GM23338 (cell line): ENCODE measurements at regions not wholly inside any gene's neighbourhood (a gene's known extent, or its start where the extent isn't known, plus 50 kb on each side); places are given as distances from the start of the nearest gene placed in this dataset.

ENCODE experiments used
- ATAC-seq: fragments of 200-7000 bp; cut with Tn5 transposase; 3 replicates; pipeline ENCODE4 v1.9.1; 2020
- DNase-seq: peaks from one replicate; pipeline ENCODE4 v3.0.0-alpha.2; 2015; ENCODE audit warnings: low spot score
- H2AFZ ChIP-seq: fragments of 200-600 bp; sonication (generic); 2 replicates; pipeline ENCODE4 v1.8.0; 2016; ENCODE audit warnings: antibody characterized with exemption, mild to moderate bottlenecking, moderate library complexity
- H3F3A ChIP-seq: fragments of 200-600 bp; sonication (generic); replicated peaks from 2 replicates; pipeline ENCODE4 v1.8.0; 2017; ENCODE audit warnings: antibody characterized with exemption, mixed run types, low read depth
- H3K27ac ChIP-seq: fragments of 200-600 bp; sonication (generic); 2 replicates; pipeline ENCODE4 v1.6.1; 2016; ENCODE audit warnings: low read depth
- H3K27me3 ChIP-seq: fragments of 200-600 bp; sonication (generic); 2 replicates; pipeline ENCODE4 v1.8.0; 2016; ENCODE audit warnings: mild to moderate bottlenecking, mixed run types, moderate library complexity; ENCODE audit not compliant: insufficient read depth
- H3K36me3 ChIP-seq: fragments of 200-600 bp; sonication (generic); 2 replicates; pipeline ENCODE4 v1.8.0; 2016; ENCODE audit warnings: mild to moderate bottlenecking; ENCODE audit not compliant: insufficient read depth
- H3K4me1 ChIP-seq: fragments of 200-600 bp; sonication (generic); 2 replicates; pipeline ENCODE4 v1.8.0; 2016; ENCODE audit warnings: mild to moderate bottlenecking, moderate library complexity; ENCODE audit not compliant: insufficient read depth
- H3K4me2 ChIP-seq: fragments of 200-600 bp; sonication (generic); 2 replicates; pipeline ENCODE4 v1.7.1; 2017; ENCODE audit warnings: mixed run types
- H3K4me3 ChIP-seq: fragments of 200-600 bp; sonication (generic); 2 replicates; pipeline ENCODE4 v1.6.1; 2016; ENCODE audit warnings: mixed run types
- H3K79me2 ChIP-seq: fragments of 200-600 bp; sonication (generic); replicated peaks from 2 replicates; pipeline ENCODE4 v1.8.0; 2017; ENCODE audit warnings: mild to moderate bottlenecking; ENCODE audit not compliant: insufficient read depth
- H3K9me2 ChIP-seq: fragments of 200-600 bp; sonication (generic); 2 replicates; pipeline ENCODE4 v1.8.0; 2017; ENCODE audit not compliant: insufficient read depth
- H4K20me1 ChIP-seq: fragments of 200-600 bp; sonication (generic); replicated peaks from 2 replicates; pipeline ENCODE4 v1.8.0; 2017; ENCODE audit warnings: mild to moderate bottlenecking; ENCODE audit not compliant: insufficient read depth
- H3K27ac Mint-ChIP-seq: 2 replicates; pipeline ENCODE4 v1.8.0; 2020; ENCODE audit warnings: inconsistent platforms, mild to moderate bottlenecking, moderate library complexity, mixed read lengths
- H3K27me3 Mint-ChIP-seq: 3 replicates; pipeline ENCODE4 v1.8.0; 2022; ENCODE audit warnings: low read depth, mild to moderate bottlenecking, moderate library complexity, mixed read lengths, inconsistent platforms; ENCODE audit not compliant: insufficient read depth, poor library complexity
- H3K36me3 Mint-ChIP-seq: 3 replicates; pipeline ENCODE4 v1.8.0; 2021; ENCODE audit warnings: low read depth, mild to moderate bottlenecking, inconsistent platforms, moderate library complexity, mixed read lengths
- H3K4me1 Mint-ChIP-seq: 3 replicates; pipeline ENCODE4 v1.8.0; 2020; ENCODE audit warnings: mild to moderate bottlenecking, inconsistent platforms, mixed read lengths
- H3K4me3 Mint-ChIP-seq: 3 replicates; pipeline ENCODE4 v1.8.0; 2021; ENCODE audit warnings: moderate library complexity, mild to moderate bottlenecking, inconsistent platforms, mixed read lengths
- H3K9me3 Mint-ChIP-seq: 3 replicates; pipeline ENCODE4 v1.8.0; 2020; ENCODE audit warnings: moderate library complexity, mild to moderate bottlenecking, inconsistent platforms, mixed read lengths
- CREB1 ChIP-seq: fragments of 250-450 bp; sonication (Bioruptor Pico); IDR thresholded peaks from 2 replicates; pipeline ENCODE4 v1.5.0; 2020; ENCODE audit warnings: low read depth, mild to moderate bottlenecking, moderate library complexity
- EZH2 ChIP-seq: fragments of 200-600 bp; sonication (generic); IDR thresholded peaks from one replicate; pipeline ENCODE4 v1.8.0; 2017; ENCODE audit warnings: antibody characterized with exemption, mild to moderate bottlenecking, low read depth; ENCODE audit not compliant: unreplicated experiment
- EZH2phosphoT487 ChIP-seq: fragments of 200-600 bp; sonication (generic); IDR thresholded peaks from one replicate; pipeline ENCODE4 v1.8.1; 2018; ENCODE audit warnings: antibody characterized with exemption; ENCODE audit not compliant: unreplicated experiment
- JUNB ChIP-seq: IDR thresholded peaks from one replicate; pipeline ENCODE4 v1.6.1; 2016; ENCODE audit warnings: antibody characterized with exemption; ENCODE audit not compliant: unreplicated experiment
- NANOG ChIP-seq: IDR thresholded peaks from 2 replicates; pipeline ENCODE4 v1.6.1; 2016; ENCODE audit warnings: antibody characterized with exemption, borderline replicate concordance
- POLR2AphosphoS5 ChIP-seq: IDR thresholded peaks from 2 replicates; pipeline ENCODE4 v1.6.1; 2016; ENCODE audit warnings: antibody characterized with exemption, low read depth
- STAT1 ChIP-seq: IDR thresholded peaks from one replicate; pipeline ENCODE4 v1.6.1; 2016; ENCODE audit warnings: antibody characterized with exemption; ENCODE audit not compliant: unreplicated experiment
- ZNF114 ChIP-seq: fragments of 250-450 bp; sonication (Bioruptor Pico); IDR thresholded peaks from 2 replicates; pipeline ENCODE4 v1.5.0; 2020; ENCODE audit warnings: mild to moderate bottlenecking, moderate library complexity
- ZNF331 ChIP-seq: fragments of 250-450 bp; sonication (Bioruptor Pico); IDR thresholded peaks from 2 replicates; pipeline ENCODE4 v1.5.0; 2020; ENCODE audit warnings: low read depth, mild to moderate bottlenecking, moderate library complexity
- TF ChIP-seq, protein P1 (sequence below): fragments of 250-450 bp; sonication (Bioruptor Pico); IDR thresholded peaks from 2 replicates; pipeline ENCODE4 v1.5.0; 2020; ENCODE audit warnings: mild to moderate bottlenecking, moderate library complexity
- TF ChIP-seq, protein P2 (sequence below), 2 experiments: fragments of 200-600 bp in 1 of 2; sonication (generic) in 1 of 2; conservative IDR thresholded peaks; 2 replicates each; pipeline versions ENCODE4 v1.5.1 to v1.6.1; 2016 to 2017; ENCODE audit warnings: antibody characterized with exemption in 2 of 2, low read depth in 2 of 2, mild to moderate bottlenecking in 2 of 2, moderate library complexity in 1 of 2
- TF ChIP-seq, protein P3 (sequence below): IDR thresholded peaks from one replicate; pipeline ENCODE4 v1.6.1; 2018; ENCODE audit warnings: antibody characterized with exemption; ENCODE audit not compliant: unreplicated experiment
- TF ChIP-seq, protein P4 (sequence below): IDR thresholded peaks from 2 replicates; pipeline ENCODE4 v1.6.1; 2016; ENCODE audit warnings: antibody characterized with exemption

DNA sequence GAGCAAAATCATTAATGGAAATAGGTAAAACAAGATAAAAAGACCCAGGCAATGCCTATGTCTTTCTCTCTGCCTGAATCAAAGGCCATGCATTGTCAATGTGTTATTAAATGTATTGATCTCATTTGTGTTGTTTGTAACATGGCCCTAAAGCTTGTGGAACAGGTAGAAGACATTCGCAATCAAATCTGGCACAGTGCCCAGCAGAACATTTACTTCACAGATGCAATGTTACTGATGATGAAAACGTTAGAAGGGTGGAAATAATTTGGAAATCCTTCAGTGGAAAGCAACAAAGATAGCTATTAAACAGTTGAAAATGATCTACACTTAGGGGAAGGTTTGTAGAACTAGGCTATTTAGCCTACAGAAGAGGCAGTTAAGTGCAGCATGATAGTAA, 368.2 kb downstream of the EPHA4 start:
- H3K9me3 Mint-ChIP-seq: no peaks in the 10 kb centered on the region
- no peak for DNase-seq
- Histone ChIP-seq H3K79me2 (no peaks in the 10 kb centered on the region), H3K4me3 (no peak overlapping the region), H3K4me2 (no peak overlapping the region), H3K36me3 (no peaks in the 10 kb centered on the region), H3K9me2 (no peaks in the 10 kb centered on the region), H3K27ac (no peak overlapping the region), H3F3A (no peaks in the 10 kb centered on the region), H3K27me3 (no peaks in the 10 kb centered on the region), H2AFZ (no peak overlapping the region), H3K4me1 (peaks cover 20% of the 10 kb centered on the region), H4K20me1 (no peaks in the 10 kb centered on the region)
- no peaks in the 10 kb centered on the region for H3K36me3 Mint-ChIP-seq
- H3K27me3 Mint-ChIP-seq: peaks cover 1% of the 10 kb centered on the region
- TF ChIP-seq, protein P1, sequence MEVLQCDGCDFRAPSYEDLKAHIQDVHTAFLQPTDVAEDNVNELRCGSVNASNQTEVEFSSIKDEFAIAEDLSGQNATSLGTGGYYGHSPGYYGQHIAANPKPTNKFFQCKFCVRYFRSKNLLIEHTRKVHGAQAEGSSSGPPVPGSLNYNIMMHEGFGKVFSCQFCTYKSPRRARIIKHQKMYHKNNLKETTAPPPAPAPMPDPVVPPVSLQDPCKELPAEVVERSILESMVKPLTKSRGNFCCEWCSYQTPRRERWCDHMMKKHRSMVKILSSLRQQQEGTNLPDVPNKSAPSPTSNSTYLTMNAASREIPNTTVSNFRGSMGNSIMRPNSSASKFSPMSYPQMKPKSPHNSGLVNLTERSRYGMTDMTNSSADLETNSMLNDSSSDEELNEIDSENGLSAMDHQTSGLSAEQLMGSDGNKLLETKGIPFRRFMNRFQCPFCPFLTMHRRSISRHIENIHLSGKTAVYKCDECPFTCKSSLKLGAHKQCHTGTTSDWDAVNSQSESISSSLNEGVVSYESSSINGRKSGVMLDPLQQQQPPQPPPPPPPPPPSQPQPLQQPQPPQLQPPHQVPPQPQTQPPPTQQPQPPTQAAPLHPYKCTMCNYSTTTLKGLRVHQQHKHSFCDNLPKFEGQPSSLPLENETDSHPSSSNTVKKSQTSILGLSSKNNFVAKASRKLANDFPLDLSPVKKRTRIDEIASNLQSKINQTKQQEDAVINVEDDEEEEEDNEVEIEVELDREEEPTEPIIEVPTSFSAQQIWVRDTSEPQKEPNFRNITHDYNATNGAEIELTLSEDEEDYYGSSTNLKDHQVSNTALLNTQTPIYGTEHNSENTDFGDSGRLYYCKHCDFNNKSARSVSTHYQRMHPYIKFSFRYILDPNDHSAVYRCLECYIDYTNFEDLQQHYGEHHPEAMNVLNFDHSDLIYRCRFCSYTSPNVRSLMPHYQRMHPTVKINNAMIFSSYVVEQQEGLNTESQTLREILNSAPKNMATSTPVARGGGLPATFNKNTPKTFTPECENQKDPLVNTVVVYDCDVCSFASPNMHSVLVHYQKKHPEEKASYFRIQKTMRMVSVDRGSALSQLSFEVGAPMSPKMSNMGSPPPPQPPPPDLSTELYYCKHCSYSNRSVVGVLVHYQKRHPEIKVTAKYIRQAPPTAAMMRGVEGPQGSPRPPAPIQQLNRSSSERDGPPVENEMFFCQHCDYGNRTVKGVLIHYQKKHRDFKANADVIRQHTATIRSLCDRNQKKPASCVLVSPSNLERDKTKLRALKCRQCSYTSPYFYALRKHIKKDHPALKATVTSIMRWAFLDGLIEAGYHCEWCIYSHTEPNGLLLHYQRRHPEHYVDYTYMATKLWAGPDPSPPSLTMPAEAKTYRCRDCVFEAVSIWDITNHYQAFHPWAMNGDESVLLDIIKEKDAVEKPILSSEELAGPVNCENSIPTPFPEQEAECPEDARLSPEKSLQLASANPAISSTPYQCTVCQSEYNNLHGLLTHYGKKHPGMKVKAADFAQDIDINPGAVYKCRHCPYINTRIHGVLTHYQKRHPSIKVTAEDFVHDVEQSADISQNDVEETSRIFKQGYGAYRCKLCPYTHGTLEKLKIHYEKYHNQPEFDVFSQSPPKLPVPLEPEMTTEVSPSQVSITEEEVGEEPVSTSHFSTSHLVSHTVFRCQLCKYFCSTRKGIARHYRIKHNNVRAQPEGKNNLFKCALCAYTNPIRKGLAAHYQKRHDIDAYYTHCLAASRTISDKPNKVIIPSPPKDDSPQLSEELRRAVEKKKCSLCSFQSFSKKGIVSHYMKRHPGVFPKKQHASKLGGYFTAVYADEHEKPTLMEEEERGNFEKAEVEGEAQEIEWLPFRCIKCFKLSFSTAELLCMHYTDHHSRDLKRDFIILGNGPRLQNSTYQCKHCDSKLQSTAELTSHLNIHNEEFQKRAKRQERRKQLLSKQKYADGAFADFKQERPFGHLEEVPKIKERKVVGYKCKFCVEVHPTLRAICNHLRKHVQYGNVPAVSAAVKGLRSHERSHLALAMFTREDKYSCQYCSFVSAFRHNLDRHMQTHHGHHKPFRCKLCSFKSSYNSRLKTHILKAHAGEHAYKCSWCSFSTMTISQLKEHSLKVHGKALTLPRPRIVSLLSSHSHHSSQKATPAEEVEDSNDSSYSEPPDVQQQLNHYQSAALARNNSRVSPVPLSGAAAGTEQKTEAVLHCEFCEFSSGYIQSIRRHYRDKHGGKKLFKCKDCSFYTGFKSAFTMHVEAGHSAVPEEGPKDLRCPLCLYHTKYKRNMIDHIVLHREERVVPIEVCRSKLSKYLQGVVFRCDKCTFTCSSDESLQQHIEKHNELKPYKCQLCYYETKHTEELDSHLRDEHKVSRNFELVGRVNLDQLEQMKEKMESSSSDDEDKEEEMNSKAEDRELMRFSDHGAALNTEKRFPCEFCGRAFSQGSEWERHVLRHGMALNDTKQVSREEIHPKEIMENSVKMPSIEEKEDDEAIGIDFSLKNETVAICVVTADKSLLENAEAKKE: no peak
- TF ChIP-seq ZNF331 (CRISPR knock-in tag): no peak
- TF ChIP-seq, protein P2, sequence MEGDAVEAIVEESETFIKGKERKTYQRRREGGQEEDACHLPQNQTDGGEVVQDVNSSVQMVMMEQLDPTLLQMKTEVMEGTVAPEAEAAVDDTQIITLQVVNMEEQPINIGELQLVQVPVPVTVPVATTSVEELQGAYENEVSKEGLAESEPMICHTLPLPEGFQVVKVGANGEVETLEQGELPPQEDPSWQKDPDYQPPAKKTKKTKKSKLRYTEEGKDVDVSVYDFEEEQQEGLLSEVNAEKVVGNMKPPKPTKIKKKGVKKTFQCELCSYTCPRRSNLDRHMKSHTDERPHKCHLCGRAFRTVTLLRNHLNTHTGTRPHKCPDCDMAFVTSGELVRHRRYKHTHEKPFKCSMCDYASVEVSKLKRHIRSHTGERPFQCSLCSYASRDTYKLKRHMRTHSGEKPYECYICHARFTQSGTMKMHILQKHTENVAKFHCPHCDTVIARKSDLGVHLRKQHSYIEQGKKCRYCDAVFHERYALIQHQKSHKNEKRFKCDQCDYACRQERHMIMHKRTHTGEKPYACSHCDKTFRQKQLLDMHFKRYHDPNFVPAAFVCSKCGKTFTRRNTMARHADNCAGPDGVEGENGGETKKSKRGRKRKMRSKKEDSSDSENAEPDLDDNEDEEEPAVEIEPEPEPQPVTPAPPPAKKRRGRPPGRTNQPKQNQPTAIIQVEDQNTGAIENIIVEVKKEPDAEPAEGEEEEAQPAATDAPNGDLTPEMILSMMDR (conservative IDR thresholded peaks at IDR 0.05; ENCODE audit: low read depth in 2 of 2): no peak
- TF ChIP-seq STAT1: no peak
- no peak for TF ChIP-seq NANOG
- TF ChIP-seq CREB1 (CRISPR knock-in tag): no peak
- no peak for TF ChIP-seq EZH2phosphoT487
- TF ChIP-seq, protein P3, sequence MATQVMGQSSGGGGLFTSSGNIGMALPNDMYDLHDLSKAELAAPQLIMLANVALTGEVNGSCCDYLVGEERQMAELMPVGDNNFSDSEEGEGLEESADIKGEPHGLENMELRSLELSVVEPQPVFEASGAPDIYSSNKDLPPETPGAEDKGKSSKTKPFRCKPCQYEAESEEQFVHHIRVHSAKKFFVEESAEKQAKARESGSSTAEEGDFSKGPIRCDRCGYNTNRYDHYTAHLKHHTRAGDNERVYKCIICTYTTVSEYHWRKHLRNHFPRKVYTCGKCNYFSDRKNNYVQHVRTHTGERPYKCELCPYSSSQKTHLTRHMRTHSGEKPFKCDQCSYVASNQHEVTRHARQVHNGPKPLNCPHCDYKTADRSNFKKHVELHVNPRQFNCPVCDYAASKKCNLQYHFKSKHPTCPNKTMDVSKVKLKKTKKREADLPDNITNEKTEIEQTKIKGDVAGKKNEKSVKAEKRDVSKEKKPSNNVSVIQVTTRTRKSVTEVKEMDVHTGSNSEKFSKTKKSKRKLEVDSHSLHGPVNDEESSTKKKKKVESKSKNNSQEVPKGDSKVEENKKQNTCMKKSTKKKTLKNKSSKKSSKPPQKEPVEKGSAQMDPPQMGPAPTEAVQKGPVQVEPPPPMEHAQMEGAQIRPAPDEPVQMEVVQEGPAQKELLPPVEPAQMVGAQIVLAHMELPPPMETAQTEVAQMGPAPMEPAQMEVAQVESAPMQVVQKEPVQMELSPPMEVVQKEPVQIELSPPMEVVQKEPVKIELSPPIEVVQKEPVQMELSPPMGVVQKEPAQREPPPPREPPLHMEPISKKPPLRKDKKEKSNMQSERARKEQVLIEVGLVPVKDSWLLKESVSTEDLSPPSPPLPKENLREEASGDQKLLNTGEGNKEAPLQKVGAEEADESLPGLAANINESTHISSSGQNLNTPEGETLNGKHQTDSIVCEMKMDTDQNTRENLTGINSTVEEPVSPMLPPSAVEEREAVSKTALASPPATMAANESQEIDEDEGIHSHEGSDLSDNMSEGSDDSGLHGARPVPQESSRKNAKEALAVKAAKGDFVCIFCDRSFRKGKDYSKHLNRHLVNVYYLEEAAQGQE: no peak
- TF ChIP-seq, protein P4, sequence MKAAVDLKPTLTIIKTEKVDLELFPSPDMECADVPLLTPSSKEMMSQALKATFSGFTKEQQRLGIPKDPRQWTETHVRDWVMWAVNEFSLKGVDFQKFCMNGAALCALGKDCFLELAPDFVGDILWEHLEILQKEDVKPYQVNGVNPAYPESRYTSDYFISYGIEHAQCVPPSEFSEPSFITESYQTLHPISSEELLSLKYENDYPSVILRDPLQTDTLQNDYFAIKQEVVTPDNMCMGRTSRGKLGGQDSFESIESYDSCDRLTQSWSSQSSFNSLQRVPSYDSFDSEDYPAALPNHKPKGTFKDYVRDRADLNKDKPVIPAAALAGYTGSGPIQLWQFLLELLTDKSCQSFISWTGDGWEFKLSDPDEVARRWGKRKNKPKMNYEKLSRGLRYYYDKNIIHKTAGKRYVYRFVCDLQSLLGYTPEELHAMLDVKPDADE: no peak
- TF ChIP-seq JUNB: no peak
- TF ChIP-seq ZNF114 (CRISPR knock-in tag): no peak
- no peak for TF ChIP-seq EZH2
- TF ChIP-seq POLR2AphosphoS5: no peak
- no peak overlapping the region for H3K27ac Mint-ChIP-seq
- H3K4me3 Mint-ChIP-seq: no peak overlapping the region
- ATAC-seq: no peak
- peaks cover 21% of the 10 kb centered on the region for H3K4me1 Mint-ChIP-seq
